ENCODE measurements at regions not wholly inside any gene's neighbourhood (a gene's known extent, or its start where the extent isn't known, plus 50 kb on each side); places are given as distances from the start of the nearest gene placed in this dataset.

- Histone ChIP-seq H3K4me3 (ENCODE audit: low read depth in 1 of 2, low read length in 1 of 2) (no peak overlapping the region), H3K4me1 (ENCODE audit: control insufficient read depth in 1 of 2, insufficient read depth in 1 of 2, low read depth in 1 of 2, low read length in 1 of 2) (no peaks in the 10 kb centered on the region), H3K9me3 (no peaks in the 10 kb centered on the region), H3K36me3 (no peaks in the 10 kb centered on the region), H3K27me3 (peaks cover 4% of the 10 kb centered on the region), H3K27ac (no peak overlapping the region)
- no peak for TF ChIP-seq CTCF (IDR thresholded peaks at IDR 0.05)
These were observed 133.3 kb upstream of the ADRA1B start for GRCh38 chr5:159782995-159783300.

- H3K4me1 ChIP-seq (ENCODE audit: control insufficient read depth in 1 of 2, insufficient read depth in 1 of 2, low read depth in 1 of 2, low read length in 1 of 2), result no peaks in the 10 kb centered on the region
These were observed 132.5 kb upstream of the ADRA1B start for GRCh38 chr5:159783726-159784247.

GRCh38 chr5:159784993-159785392 is 131.3 kb upstream of the ADRA1B start:
- no peaks in the 10 kb centered on the region for H3K4me1 ChIP-seq (ENCODE audit: control insufficient read depth in 1 of 2, insufficient read depth in 1 of 2, low read depth in 1 of 2, low read length in 1 of 2)
- no peak overlapping the region for H3K27ac ChIP-seq
- no peaks in the 10 kb centered on the region for H3K36me3 ChIP-seq
- H3K4me3 ChIP-seq (ENCODE audit: low read depth in 1 of 2, low read length in 1 of 2), result no peak overlapping the region
- no peak for TF ChIP-seq CTCF (IDR thresholded peaks at IDR 0.05)
- peaks cover 11% of the 10 kb centered on the region for H3K27me3 ChIP-seq
- H3K9me3 ChIP-seq, result no peaks in the 10 kb centered on the region

More at GRCh38 chr5:159783726-159784247, 132.5 kb upstream of the ADRA1B start:
- Histone ChIP-seq H3K36me3 (no peaks in the 10 kb centered on the region), H3K4me3 (ENCODE audit: low read depth in 1 of 2, low read length in 1 of 2) (no peak overlapping the region), H3K27ac (no peak overlapping the region), H3K27me3 (peaks cover 6% of the 10 kb centered on the region), H3K9me3 (no peaks in the 10 kb centered on the region)
- TF ChIP-seq CTCF (IDR thresholded peaks at IDR 0.05), result no peak

- Histone ChIP-seq H3K36me3 (no peaks in the 10 kb centered on the region), H3K9me3 (no peaks in the 10 kb centered on the region), H3K27ac (no peak overlapping the region), H3K27me3 (peaks cover 11% of the 10 kb centered on the region), H3K4me1 (ENCODE audit: control insufficient read depth in 1 of 2, insufficient read depth in 1 of 2, low read depth in 1 of 2, low read length in 1 of 2) (no peaks in the 10 kb centered on the region), H3K4me3 (ENCODE audit: low read depth in 1 of 2, low read length in 1 of 2) (no peak overlapping the region)
- TF ChIP-seq CTCF (IDR thresholded peaks at IDR 0.05), result no peak
These were observed 130.6 kb upstream of the ADRA1B start for GRCh38 chr5:159785656-159786055.

GRCh38 chr5:159786201-159786600 is 130.1 kb upstream of the ADRA1B start:
- TF ChIP-seq CTCF (IDR thresholded peaks at IDR 0.05), result no peak
- Histone ChIP-seq H3K36me3 (no peaks in the 10 kb centered on the region), H3K4me1 (ENCODE audit: control insufficient read depth in 1 of 2, insufficient read depth in 1 of 2, low read depth in 1 of 2, low read length in 1 of 2) (no peaks in the 10 kb centered on the region), H3K27me3 (peaks cover 11% of the 10 kb centered on the region), H3K9me3 (no peaks in the 10 kb centered on the region), H3K27ac (no peak overlapping the region), H3K4me3 (ENCODE audit: low read depth in 1 of 2, low read length in 1 of 2) (no peak overlapping the region)
